ENCODE measurements at regions not wholly inside any gene's neighbourhood (a gene's known extent, or its start where the extent isn't known, plus 50 kb on each side); places are given as distances from the start of the nearest gene placed in this dataset.

- TF ChIP-seq SRF (IDR thresholded peaks at IDR 0.05; ENCODE audit: low read depth, low read length) = no peak
- no peak for TF ChIP-seq GTF2F1 (IDR thresholded peaks at IDR 0.05; ENCODE audit: low read length)
- TF ChIP-seq NPAS2 (CRISPR knock-in tag; IDR thresholded peaks at IDR 0.05; ENCODE audit: borderline replicate concordance) = no peak
- TF ChIP-seq LRRFIP1 (CRISPR knock-in tag; conservative IDR thresholded peaks at IDR 0.05) = no peak
- no peak for TF ChIP-seq FOXP1 (IDR thresholded peaks at IDR 0.05)
- no peak for TF ChIP-seq FOXP1 (CRISPR knock-in tag; IDR thresholded peaks at IDR 0.05)
- no peak for TF ChIP-seq EP300 (IDR thresholded peaks at IDR 0.05; ENCODE audit: low read depth in 2 of 2, low read length in 2 of 2)
- no peak for TF ChIP-seq EP300 (CRISPR knock-in tag; IDR thresholded peaks at IDR 0.05; ENCODE audit: borderline replicate concordance)
- no peak for TF ChIP-seq CTCF (CRISPR knock-in tag; IDR thresholded peaks at IDR 0.05)
- TF ChIP-seq MXI1 (IDR thresholded peaks at IDR 0.05; ENCODE audit: borderline replicate concordance, low read depth, low read length) = no peak
- TF ChIP-seq CEBPB (IDR thresholded peaks at IDR 0.05; ENCODE audit: borderline replicate concordance, low read depth, low read length) = no peak
- TF ChIP-seq MED1 (CRISPR knock-in tag; IDR thresholded peaks at IDR 0.05) = no peak
- TF ChIP-seq SETDB1 (CRISPR knock-in tag; IDR thresholded peaks at IDR 0.05; ENCODE audit: borderline replicate concordance) = no peak
Measured at GRCh38 chr17:33436321-33436720, 143.2 kb upstream of the ASIC2 start.

All from HepG2 (cell line).